Lower leg skin (tissue), 4 donors: ENCODE measurements at regions not wholly inside any gene's neighbourhood (a gene's known extent, or its start where the extent isn't known, plus 50 kb on each side); places are given as distances from the start of the nearest gene placed in this dataset.

Experiments used
- DNase-seq, 2 donors: peaks; one replicate each; pipeline ENCODE4 v3.0.0-alpha.2; 2019; ENCODE audit warnings: low spot score in 2 of 2
- H3K4me3 ChIP-seq: fragments of 200-600 bp; sonication (generic); 2 replicates; pipeline ENCODE4 v1.5.1; 2017; ENCODE audit warnings: mild to moderate bottlenecking, low read depth; ENCODE audit not compliant: poor library complexity, severe bottlenecking
- CTCF ChIP-seq, 3 donors: fragments of 450-650 bp; IDR thresholded peaks; one replicate each; pipeline ENCODE4 v1.5.1; 2016; ENCODE audit warnings: antibody characterized with exemption in 3 of 3, mild to moderate bottlenecking in 3 of 3, moderate library complexity in 2 of 3
- POLR2A ChIP-seq, 2 donors: fragments of 450-650 bp; IDR thresholded peaks; one replicate each; pipeline ENCODE4 v1.6.1; 2016 to 2017; ENCODE audit warnings: antibody characterized with exemption in 2 of 2, mild to moderate bottlenecking in 1 of 2, moderate library complexity in 1 of 2
- WGBS, 2 donors: methylation state at CpG; one replicate each; pipeline ENCODE4 v1.1.5; 2018; 5-methylcytosine and 5-hydroxymethylcytosine counted together
- intact Hi-C: fragments of 100-400 bp; cut with DNase I; formaldehyde crosslinking; loops from one replicate; pipeline ENCODE4 v1.15.0; 2023; ENCODE audit warnings: low total_unique reads

DNA sequence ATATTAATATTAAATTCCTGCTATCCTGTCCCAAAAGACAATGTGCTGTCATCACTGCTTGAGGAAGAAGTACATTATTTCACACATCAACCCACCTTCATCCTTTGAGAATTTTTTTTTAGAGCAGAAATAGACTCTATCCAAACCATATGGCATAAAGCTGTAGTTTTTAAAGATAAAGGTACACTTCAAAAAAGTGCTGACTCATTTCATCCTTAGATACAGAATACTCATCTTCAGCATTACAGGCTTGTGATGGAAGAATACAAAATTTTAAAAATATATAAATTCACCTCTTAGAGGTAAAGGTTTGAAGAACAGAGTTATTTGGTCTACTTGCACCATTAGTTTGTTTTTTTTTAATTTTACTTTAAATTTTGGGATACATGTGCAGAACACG, 126.7 kb upstream of the ERG start:
- WGBS, 2 donors: 95% methylated on average over 1 of the region's 1 CpG
- TF ChIP-seq POLR2A (IDR thresholded peaks at IDR 0.05) (no peak), CTCF (IDR thresholded peaks at IDR 0.05) (no peak)
- intact Hi-C loops: no loop called here
- no peak overlapping the region for H3K4me3 ChIP-seq
- DNase-seq: no peak

DNA sequence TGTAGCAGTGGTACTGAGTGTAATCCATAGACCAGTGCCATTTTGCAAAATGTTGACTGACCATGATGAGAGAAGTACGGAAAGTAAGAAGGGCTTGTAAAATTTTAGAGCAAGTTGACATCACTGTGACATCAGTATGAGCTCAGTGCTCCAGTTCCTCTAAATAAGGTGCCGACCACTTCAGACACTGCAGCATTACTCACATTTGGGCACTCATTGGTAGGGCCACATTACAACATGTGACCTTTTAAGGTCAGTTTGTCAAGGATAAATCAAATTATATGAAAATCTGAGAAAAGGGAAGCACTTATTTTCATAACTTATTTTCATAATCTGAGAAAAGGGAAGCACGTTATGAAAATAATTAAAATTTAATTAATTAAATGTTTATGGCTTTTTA, 128.0 kb upstream of the ERG start:
- TF ChIP-seq CTCF (IDR thresholded peaks at IDR 0.05) (no peak), POLR2A (IDR thresholded peaks at IDR 0.05) (no peak)
- intact Hi-C loops: no loop called here
- no peak overlapping the region for H3K4me3 ChIP-seq
- no peak for DNase-seq
- WGBS, 2 donors: 90 to 92% methylated on average over 3 of the region's 3 CpGs

- TF ChIP-seq CTCF (IDR thresholded peaks at IDR 0.05) (no peak), POLR2A (IDR thresholded peaks at IDR 0.05) (no peak)
- no peak for DNase-seq
- intact Hi-C loops: no loop called here
- 72 to 88% methylated on average over 3 of the region's 3 CpGs for WGBS, 2 donors
- no peak overlapping the region for H3K4me3 ChIP-seq
Measured at GRCh38 chr21:38628349-38628748, 130.1 kb upstream of the ERG start.

DNA sequence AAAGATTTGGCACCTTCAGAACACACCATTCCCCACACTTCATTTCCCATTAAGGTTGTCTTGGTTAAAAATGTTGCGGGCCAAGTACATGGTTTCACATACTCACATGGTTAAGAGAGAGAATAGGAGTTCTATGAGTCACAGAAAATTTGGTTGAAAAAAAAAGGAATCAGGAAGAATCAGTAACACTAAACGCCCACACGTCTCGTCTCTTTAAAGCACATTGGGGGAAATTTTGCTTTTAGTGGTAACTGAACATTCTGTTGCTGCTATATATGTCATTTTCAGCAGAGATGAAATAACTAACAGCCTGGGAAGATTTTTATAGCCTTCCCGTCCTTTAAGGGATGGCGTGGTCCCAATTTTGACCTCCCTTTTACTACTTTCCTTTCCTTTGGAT, 132.9 kb upstream of the ERG start:
- DNase-seq: no peak
- TF ChIP-seq POLR2A (IDR thresholded peaks at IDR 0.05): no peak
- no peak for TF ChIP-seq CTCF (IDR thresholded peaks at IDR 0.05)
- 56 to 57% methylated on average over 6 of the region's 6 CpGs for WGBS, 2 donors
- no peak overlapping the region for H3K4me3 ChIP-seq
- intact Hi-C loops: no loop called here

DNA sequence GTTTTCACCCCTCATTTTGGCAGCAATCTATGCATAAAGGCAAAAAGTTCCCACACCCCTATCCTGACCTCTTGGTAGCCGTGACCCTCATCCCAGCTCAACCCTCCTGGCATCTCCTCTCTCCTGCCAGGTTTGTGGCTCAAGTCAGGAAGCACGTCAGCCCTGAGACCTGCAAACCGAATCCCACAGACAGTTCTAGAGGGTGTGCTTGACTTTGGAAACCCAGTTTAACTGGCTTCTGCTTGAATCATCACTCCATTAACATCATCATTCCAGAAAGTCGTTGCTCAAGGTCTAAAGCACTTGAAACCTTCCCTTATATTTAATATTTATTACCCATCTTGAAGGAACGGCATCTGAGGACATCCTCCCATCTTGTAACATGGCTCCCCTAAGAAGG, 133.4 kb upstream of the ERG start:
- no peak for TF ChIP-seq POLR2A (IDR thresholded peaks at IDR 0.05)
- no peak for TF ChIP-seq CTCF (IDR thresholded peaks at IDR 0.05)
- no peak for DNase-seq
- intact Hi-C loops: no loop called here
- WGBS, 2 donors: 70 to 74% methylated on average over 5 of the region's 5 CpGs
- H3K4me3 ChIP-seq: no peak overlapping the region

GRCh38 chr21:38637161-38637560, 138.9 kb upstream of the ERG start:
- intact Hi-C loops: no loop called here
- no peak overlapping the region for H3K4me3 ChIP-seq
- 53 to 60% methylated on average over 3 of the region's 3 CpGs for WGBS, 2 donors
- DNase-seq: no peak
- TF ChIP-seq CTCF (IDR thresholded peaks at IDR 0.05) (no peak), POLR2A (IDR thresholded peaks at IDR 0.05) (no peak)
